ENCODE measurements at regions not wholly inside any gene's neighbourhood (a gene's known extent, or its start where the extent isn't known, plus 50 kb on each side); places are given as distances from the start of the nearest gene placed in this dataset.
A peak's percentile ranks its signal among the peaks of the same experiment; 100 is the strongest.

DNA sequence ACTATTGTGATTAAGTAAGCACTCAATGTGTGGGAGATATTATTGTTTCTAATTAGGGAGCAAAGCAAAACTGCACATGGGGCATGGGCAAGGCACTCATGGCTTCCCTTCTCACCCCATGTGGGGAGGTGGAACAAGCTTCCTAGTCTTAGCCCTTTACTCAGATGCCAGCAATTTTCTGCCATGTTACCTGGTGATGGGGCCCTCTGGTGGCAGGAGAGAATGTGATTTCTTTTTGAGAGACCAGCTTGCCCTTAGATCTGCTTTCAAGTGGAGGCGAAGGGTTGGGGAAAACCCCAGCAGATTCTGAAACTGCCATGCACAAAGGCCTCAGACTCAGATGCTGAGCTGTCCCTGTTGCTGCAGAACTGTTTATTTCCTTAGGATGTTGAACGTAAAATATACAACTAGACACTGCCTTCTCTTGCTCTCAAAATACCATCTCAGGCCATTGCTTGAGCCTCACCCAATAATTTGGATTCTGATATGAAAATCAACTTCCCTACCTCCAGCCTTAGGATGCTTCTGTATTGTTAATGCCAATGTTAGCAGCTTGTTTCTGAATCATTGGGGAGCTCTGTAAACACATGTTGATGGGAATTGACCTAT, 130.2 kb upstream of the TPRG1 start:
- H3K4me3 ChIP-seq (ENCODE audit: low read length): no peak overlapping the region
- Mint-ChIP-seq H3K27ac (no peak overlapping the region), H3K4me1 (no peaks in the 10 kb centered on the region), H3K9me3 (no peaks in the 10 kb centered on the region), H3K4me3 (no peak overlapping the region), H3K27me3 (ENCODE audit: insufficient read depth) (no peaks in the 10 kb centered on the region), H3K36me3 (ENCODE audit: low read depth) (no peaks in the 10 kb centered on the region)
- no peaks in the 10 kb centered on the region for H3K27me3 ChIP-seq (ENCODE audit: control insufficient read depth, insufficient read depth, low read length, poor library complexity, severe bottlenecking)
- no peaks in the 10 kb centered on the region for H3K9me3 ChIP-seq (ENCODE audit: control insufficient read depth, low read length)
- H3K27ac ChIP-seq (ENCODE audit: low read depth, low read length): no peak overlapping the region
- DNase-seq: peak; percentile 91
- 44 to 71% methylated on average over 1 to 2 of the region's 2 CpGs for WGBS, 2 experiments (ENCODE audit: insufficient coverage in 1 of 2, insufficient read length in 1 of 2)
- no peak overlapping the region for H3K9ac ChIP-seq (ENCODE audit: extremely low read depth, low read length, poor library complexity, severe bottlenecking)
- TF ChIP-seq, protein P1, sequence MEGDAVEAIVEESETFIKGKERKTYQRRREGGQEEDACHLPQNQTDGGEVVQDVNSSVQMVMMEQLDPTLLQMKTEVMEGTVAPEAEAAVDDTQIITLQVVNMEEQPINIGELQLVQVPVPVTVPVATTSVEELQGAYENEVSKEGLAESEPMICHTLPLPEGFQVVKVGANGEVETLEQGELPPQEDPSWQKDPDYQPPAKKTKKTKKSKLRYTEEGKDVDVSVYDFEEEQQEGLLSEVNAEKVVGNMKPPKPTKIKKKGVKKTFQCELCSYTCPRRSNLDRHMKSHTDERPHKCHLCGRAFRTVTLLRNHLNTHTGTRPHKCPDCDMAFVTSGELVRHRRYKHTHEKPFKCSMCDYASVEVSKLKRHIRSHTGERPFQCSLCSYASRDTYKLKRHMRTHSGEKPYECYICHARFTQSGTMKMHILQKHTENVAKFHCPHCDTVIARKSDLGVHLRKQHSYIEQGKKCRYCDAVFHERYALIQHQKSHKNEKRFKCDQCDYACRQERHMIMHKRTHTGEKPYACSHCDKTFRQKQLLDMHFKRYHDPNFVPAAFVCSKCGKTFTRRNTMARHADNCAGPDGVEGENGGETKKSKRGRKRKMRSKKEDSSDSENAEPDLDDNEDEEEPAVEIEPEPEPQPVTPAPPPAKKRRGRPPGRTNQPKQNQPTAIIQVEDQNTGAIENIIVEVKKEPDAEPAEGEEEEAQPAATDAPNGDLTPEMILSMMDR (conservative IDR thresholded peaks at IDR 0.05): peak; percentile 81
- no peaks in the 10 kb centered on the region for H3K4me1 ChIP-seq (ENCODE audit: control insufficient read depth, insufficient read depth, low read length)
- no peaks in the 10 kb centered on the region for H3K36me3 ChIP-seq (ENCODE audit: control insufficient read depth, insufficient read depth, low read length)

DNA sequence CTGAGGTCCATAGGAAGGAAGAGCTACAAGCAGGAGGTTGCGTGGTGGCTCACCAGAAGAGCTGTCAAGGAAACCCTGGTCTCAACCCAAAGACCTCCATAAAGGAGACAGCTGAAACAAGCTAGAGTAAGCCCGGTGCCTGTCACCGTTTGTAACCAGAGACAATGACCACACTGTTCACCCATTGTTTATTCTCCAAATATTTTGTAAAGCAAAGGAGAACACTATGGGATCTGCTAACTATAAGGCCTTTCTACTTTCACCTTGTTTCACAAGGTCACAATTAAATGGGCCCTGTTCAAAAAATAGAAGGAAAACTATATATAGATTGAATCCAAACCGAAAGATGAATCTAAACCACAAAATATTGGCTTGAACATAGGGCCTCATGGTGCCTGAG, 128.9 kb upstream of the TPRG1 start:
- 87 to 100% methylated on average over 2 to 4 of the region's 4 CpGs for WGBS, 2 experiments (ENCODE audit: insufficient coverage in 1 of 2, insufficient read length in 1 of 2)
- no peaks in the 10 kb centered on the region for H3K9me3 Mint-ChIP-seq
- Histone ChIP-seq H3K27ac (ENCODE audit: low read depth, low read length) (no peak overlapping the region), H3K36me3 (ENCODE audit: control insufficient read depth, insufficient read depth, low read length) (no peaks in the 10 kb centered on the region), H3K27me3 (ENCODE audit: control insufficient read depth, insufficient read depth, low read length, poor library complexity, severe bottlenecking) (no peaks in the 10 kb centered on the region), H3K4me3 (ENCODE audit: low read length) (no peak overlapping the region), H3K4me1 (ENCODE audit: control insufficient read depth, insufficient read depth, low read length) (no peaks in the 10 kb centered on the region), H3K9ac (ENCODE audit: extremely low read depth, low read length, poor library complexity, severe bottlenecking) (no peak overlapping the region), H3K9me3 (ENCODE audit: control insufficient read depth, low read length) (no peaks in the 10 kb centered on the region)
- no peaks in the 10 kb centered on the region for H3K27me3 Mint-ChIP-seq (ENCODE audit: insufficient read depth)
- H3K27ac Mint-ChIP-seq: no peak overlapping the region
- DNase-seq: no peak
- no peaks in the 10 kb centered on the region for H3K36me3 Mint-ChIP-seq (ENCODE audit: low read depth)
- TF ChIP-seq, protein P1 (conservative IDR thresholded peaks at IDR 0.05): no peak
- no peaks in the 10 kb centered on the region for H3K4me1 Mint-ChIP-seq
- H3K4me3 Mint-ChIP-seq: no peak overlapping the region

DNA sequence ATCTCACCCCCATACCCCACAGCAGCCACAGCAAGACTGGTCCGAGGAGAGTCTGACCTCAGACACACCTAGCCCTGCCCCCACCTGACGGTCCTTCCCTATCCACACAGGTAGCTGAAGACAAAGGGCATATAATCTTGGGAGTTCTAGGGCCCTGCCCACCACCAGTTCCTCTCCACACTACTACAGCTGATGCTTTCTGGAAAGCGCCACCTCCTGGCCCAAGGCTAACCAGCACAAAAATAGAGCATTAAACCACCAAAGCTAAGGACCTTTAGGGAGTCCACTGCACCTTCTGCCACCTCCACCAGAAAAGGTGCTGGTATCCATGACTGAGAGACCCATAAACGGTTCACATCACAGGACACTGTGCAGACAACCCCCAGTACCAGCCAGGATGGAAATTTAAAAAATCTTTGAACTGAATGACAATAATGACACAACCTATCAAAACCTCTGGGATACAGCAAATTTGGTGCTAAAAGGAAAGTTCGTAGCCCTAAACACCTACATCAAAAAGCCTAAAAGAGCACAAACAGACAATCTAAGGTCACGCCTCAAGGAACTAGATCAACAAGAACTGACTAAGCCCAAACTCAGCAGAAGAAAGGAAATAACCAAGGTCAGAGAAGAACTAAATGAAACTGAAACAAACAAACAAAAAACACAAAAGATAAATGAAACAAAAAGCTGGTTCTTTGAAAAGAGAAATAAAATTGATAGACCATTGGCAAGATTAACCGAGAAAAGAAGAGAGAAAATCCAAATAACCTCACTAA, 122.1 kb upstream of the TPRG1 start:
- H3K27ac Mint-ChIP-seq: peak overlapping the region; percentile 86
- H3K9me3 ChIP-seq (ENCODE audit: control insufficient read depth, low read length): no peaks in the 10 kb centered on the region
- no peaks in the 10 kb centered on the region for H3K36me3 ChIP-seq (ENCODE audit: control insufficient read depth, insufficient read depth, low read length)
- H3K27me3 ChIP-seq (ENCODE audit: control insufficient read depth, insufficient read depth, low read length, poor library complexity, severe bottlenecking): no peaks in the 10 kb centered on the region
- H3K4me3 ChIP-seq (ENCODE audit: low read length): no peak overlapping the region
- 91% methylated on average over 7 of the region's 7 CpGs; no CpG with 5 or more reads in 1 of the 2 experiments for WGBS, 2 experiments (ENCODE audit: insufficient coverage in 1 of 2, insufficient read length in 1 of 2)
- DNase-seq: peak; percentile 68
- H3K36me3 Mint-ChIP-seq (ENCODE audit: low read depth): no peaks in the 10 kb centered on the region
- no peaks in the 10 kb centered on the region for H3K4me1 Mint-ChIP-seq
- peaks cover 19% of the 10 kb centered on the region for H3K9me3 Mint-ChIP-seq
- H3K4me3 Mint-ChIP-seq: no peak overlapping the region
- no peak overlapping the region for H3K9ac ChIP-seq (ENCODE audit: extremely low read depth, low read length, poor library complexity, severe bottlenecking)
- no peak overlapping the region for H3K27ac ChIP-seq (ENCODE audit: low read depth, low read length)
- TF ChIP-seq, protein P1 (conservative IDR thresholded peaks at IDR 0.05): peak; percentile 66
- no peaks in the 10 kb centered on the region for H3K4me1 ChIP-seq (ENCODE audit: control insufficient read depth, insufficient read depth, low read length)
- no peaks in the 10 kb centered on the region for H3K27me3 Mint-ChIP-seq (ENCODE audit: insufficient read depth)

All from endodermal cell (in vitro differentiated cells).